ENCODE measurements at regions not wholly inside any gene's neighbourhood (a gene's known extent, or its start where the extent isn't known, plus 50 kb on each side); places are given as distances from the start of the nearest gene placed in this dataset.

DNA sequence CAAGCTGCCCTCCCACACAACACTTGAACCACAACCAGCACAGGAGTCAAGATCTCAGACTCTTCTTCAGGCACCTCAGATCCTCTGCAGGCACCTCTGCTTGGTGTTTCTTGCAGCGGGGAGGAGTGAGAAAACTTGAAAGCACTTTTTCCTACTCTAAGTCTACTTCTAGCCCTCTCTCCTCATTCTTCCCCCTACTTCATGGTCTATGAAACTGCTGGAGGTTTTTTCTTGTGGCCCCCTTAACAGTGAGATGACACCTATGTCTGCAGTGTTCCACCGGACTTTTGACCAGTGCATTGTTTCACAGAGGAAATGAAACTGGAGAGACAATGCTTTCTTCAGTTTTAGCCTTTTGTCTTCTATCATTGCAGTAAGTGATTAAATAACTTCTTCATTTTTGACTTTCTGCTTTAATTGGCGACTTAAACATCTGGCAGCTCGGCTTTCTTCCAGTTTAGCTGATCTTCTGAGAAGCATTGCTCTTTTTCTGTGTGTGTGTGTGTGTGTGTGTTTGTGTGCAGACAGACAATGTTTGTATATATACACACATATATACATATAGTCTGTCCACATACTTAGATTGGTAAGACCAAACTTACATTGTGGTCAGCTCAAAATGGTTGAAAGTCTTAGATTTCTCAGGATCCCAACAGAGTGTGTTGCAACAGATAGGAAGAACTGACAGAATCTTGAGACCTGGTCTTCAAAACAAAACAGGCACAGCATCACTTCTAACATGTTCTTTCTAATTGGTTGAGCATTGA lies 1474.0 kb upstream of the TMEFF2 start:
- POLR2A ChIA-PET (ENCODE audit: unreplicated experiment), result no interaction called here
- CTCF ChIA-PET, result no interaction called here
- no peaks in the 10 kb centered on the region for H4K20me1 ChIP-seq (ENCODE audit: insufficient read depth)
- no peak overlapping the region for H3K4me2 ChIP-seq
- H3K27me3 ChIP-seq (ENCODE audit: insufficient read depth, low read depth), result no peaks in the 10 kb centered on the region
- no peak for TF ChIP-seq EZH2 (IDR thresholded peaks at IDR 0.05; ENCODE audit: low read depth)
- TF ChIP-seq, protein P1, sequence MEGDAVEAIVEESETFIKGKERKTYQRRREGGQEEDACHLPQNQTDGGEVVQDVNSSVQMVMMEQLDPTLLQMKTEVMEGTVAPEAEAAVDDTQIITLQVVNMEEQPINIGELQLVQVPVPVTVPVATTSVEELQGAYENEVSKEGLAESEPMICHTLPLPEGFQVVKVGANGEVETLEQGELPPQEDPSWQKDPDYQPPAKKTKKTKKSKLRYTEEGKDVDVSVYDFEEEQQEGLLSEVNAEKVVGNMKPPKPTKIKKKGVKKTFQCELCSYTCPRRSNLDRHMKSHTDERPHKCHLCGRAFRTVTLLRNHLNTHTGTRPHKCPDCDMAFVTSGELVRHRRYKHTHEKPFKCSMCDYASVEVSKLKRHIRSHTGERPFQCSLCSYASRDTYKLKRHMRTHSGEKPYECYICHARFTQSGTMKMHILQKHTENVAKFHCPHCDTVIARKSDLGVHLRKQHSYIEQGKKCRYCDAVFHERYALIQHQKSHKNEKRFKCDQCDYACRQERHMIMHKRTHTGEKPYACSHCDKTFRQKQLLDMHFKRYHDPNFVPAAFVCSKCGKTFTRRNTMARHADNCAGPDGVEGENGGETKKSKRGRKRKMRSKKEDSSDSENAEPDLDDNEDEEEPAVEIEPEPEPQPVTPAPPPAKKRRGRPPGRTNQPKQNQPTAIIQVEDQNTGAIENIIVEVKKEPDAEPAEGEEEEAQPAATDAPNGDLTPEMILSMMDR (conservative IDR thresholded peaks at IDR 0.05), result no peak
- no peaks in the 10 kb centered on the region for H3K36me3 ChIP-seq (ENCODE audit: low read depth)
- H3K79me2 ChIP-seq (ENCODE audit: low read depth), result no peaks in the 10 kb centered on the region
- no peak for DNase-seq
- H3K4me1 ChIP-seq (replicated peaks; ENCODE audit: insufficient read depth), result no peaks in the 10 kb centered on the region
- no peaks in the 10 kb centered on the region for H3K9me2 ChIP-seq (ENCODE audit: insufficient read depth)
- H3K27ac ChIP-seq, result no peak overlapping the region
- H3K9me3 ChIP-seq (ENCODE audit: insufficient read depth, low read depth), result no peaks in the 10 kb centered on the region
- H2AFZ ChIP-seq, result no peak overlapping the region
- intact Hi-C loops (cut with micrococcal nuclease; ENCODE audit: unreplicated experiment), result no loop called here
- H3F3A ChIP-seq (ENCODE audit: insufficient read depth, low read depth), result no peaks in the 10 kb centered on the region
- BruUV-seq (replicated peaks), result no TSS peak
- no peak overlapping the region for H3K4me3 ChIP-seq

- no peak overlapping the region for H2AFZ ChIP-seq
- no peaks in the 10 kb centered on the region for H3K79me2 ChIP-seq (ENCODE audit: low read depth)
- H3K36me3 ChIP-seq (ENCODE audit: low read depth), result no peaks in the 10 kb centered on the region
- H3K27ac ChIP-seq, result no peak overlapping the region
- ChIA-PET CTCF (no interaction called here), POLR2A (ENCODE audit: unreplicated experiment) (no interaction called here)
- intact Hi-C loops (cut with micrococcal nuclease; ENCODE audit: unreplicated experiment), result no loop called here
- no peak overlapping the region for H3K4me3 ChIP-seq
- no peaks in the 10 kb centered on the region for H3K27me3 ChIP-seq (ENCODE audit: insufficient read depth, low read depth)
- H4K20me1 ChIP-seq (ENCODE audit: insufficient read depth), result no peaks in the 10 kb centered on the region
- H3F3A ChIP-seq (ENCODE audit: insufficient read depth, low read depth), result no peaks in the 10 kb centered on the region
- TF ChIP-seq, protein P1 (conservative IDR thresholded peaks at IDR 0.05), result no peak
- TF ChIP-seq EZH2 (IDR thresholded peaks at IDR 0.05; ENCODE audit: low read depth), result no peak
- H3K4me1 ChIP-seq (replicated peaks; ENCODE audit: insufficient read depth), result no peaks in the 10 kb centered on the region
- BruUV-seq (replicated peaks), result no TSS peak
- H3K4me2 ChIP-seq, result no peak overlapping the region
- no peaks in the 10 kb centered on the region for H3K9me3 ChIP-seq (ENCODE audit: insufficient read depth, low read depth)
- DNase-seq, result no peak
- no peaks in the 10 kb centered on the region for H3K9me2 ChIP-seq (ENCODE audit: insufficient read depth)
Observed at GRCh38 chr2:193627927-193628272, 1433.2 kb upstream of the TMEFF2 start.

DNA sequence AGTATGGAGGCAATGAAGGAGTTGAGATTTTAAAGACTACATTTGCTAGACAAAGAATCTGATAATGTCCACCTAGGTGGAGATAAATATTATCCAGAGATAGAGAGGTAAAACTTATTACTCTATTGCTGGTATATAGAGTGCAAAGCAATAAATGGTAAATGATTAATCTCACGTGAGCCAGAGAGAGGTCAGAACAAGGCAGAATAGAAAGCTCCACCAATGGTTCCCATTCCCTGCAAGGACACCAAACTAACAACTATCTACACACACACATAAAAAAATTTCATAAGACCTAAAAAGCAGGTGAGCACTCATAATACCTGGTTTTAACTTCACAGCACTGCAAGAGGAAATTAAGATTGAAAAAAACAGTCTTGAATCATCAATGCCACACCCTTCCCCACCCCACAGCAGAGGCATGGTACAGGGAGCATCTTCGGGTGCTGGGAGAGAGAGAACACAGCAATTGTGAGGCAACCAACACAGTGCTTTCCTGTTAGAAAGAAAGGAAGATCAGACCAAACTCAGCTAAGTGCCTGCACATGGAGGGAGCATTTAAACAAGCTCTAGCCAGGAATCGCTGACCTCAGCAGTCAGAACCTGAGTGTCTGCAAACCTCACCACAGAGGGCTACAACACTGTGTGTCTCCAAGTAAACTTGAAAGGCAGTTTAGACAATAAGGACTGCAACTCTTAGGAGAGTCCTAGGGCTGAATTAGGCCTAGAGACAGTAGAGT lies 1432.6 kb upstream of the TMEFF2 start:
- no peak overlapping the region for H3K4me3 ChIP-seq
- POLR2A ChIA-PET (ENCODE audit: unreplicated experiment), result no interaction called here
- H3K4me2 ChIP-seq, result no peak overlapping the region
- H3K27ac ChIP-seq, result no peak overlapping the region
- DNase-seq, result no peak
- H3K79me2 ChIP-seq (ENCODE audit: low read depth), result no peaks in the 10 kb centered on the region
- intact Hi-C loops (cut with micrococcal nuclease; ENCODE audit: unreplicated experiment), result no loop called here
- H3F3A ChIP-seq (ENCODE audit: insufficient read depth, low read depth), result no peaks in the 10 kb centered on the region
- CTCF ChIA-PET, result no interaction called here
- TF ChIP-seq, protein P1 (conservative IDR thresholded peaks at IDR 0.05), result no peak
- TF ChIP-seq EZH2 (IDR thresholded peaks at IDR 0.05; ENCODE audit: low read depth), result no peak
- H3K9me3 ChIP-seq (ENCODE audit: insufficient read depth, low read depth), result no peaks in the 10 kb centered on the region
- H3K4me1 ChIP-seq (replicated peaks; ENCODE audit: insufficient read depth), result no peaks in the 10 kb centered on the region
- H4K20me1 ChIP-seq (ENCODE audit: insufficient read depth), result no peaks in the 10 kb centered on the region
- H2AFZ ChIP-seq, result no peak overlapping the region
- no peaks in the 10 kb centered on the region for H3K36me3 ChIP-seq (ENCODE audit: low read depth)
- no peaks in the 10 kb centered on the region for H3K27me3 ChIP-seq (ENCODE audit: insufficient read depth, low read depth)
- H3K9me2 ChIP-seq (ENCODE audit: insufficient read depth), result no peaks in the 10 kb centered on the region
- BruUV-seq (replicated peaks), result no TSS peak

Data from PC-9 (cell line).